HEK293 (cell line): ENCODE measurements at regions not wholly inside any gene's neighbourhood (a gene's known extent, or its start where the extent isn't known, plus 50 kb on each side); places are given as distances from the start of the nearest gene placed in this dataset.

Experiments
- CTCF ChIA-PET: fragments of 350-600 bp; formaldehyde crosslinking; extraction: SDS; loops from one replicate; lab custom pipeline; 2021; ENCODE audit warnings: antibody characterized with exemption; lab: Yijun Ruan, JAX
- POLR2A ChIA-PET: fragments of 300-600 bp; formaldehyde crosslinking; extraction: SDS; loops from one replicate; lab custom pipeline; 2020; ENCODE audit warnings: antibody characterized with exemption, inconsistent platforms; lab: Yijun Ruan, JAX
- H3K27ac ChIP-seq: fragments of 200-500 bp; sonication (Bioruptor generic); 2 replicates; pipeline ENCODE4 v1.5.1; 2014; ENCODE audit warnings: low read depth, low read length, control low read depth, inconsistent platforms; ENCODE audit errors: extremely low read depth
- H3K36me3 ChIP-seq, 2 experiments: fragments of 200-500 bp in 1 of 2; sonication (Bioruptor generic) in 1 of 2; 1 replicate in 1 of 2; 2 replicates in 1 of 2; pipeline ENCODE4 v1.5.1; 2014 to 2017; ENCODE audit warnings: inconsistent platforms in 2 of 2, low read length in 2 of 2; ENCODE audit not compliant: control insufficient read depth in 2 of 2, insufficient read depth in 1 of 2
- H3K4me1 ChIP-seq: fragments of 200-500 bp; sonication (Bioruptor generic); 2 replicates; pipeline ENCODE4 v1.5.1; 2014; ENCODE audit warnings: mild to moderate bottlenecking, low read length, inconsistent platforms; ENCODE audit not compliant: control insufficient read depth, insufficient read depth
- H3K4me3 ChIP-seq: 2 replicates; pipeline ENCODE4 v1.5.1; 2011; ENCODE audit warnings: low read depth, mild to moderate bottlenecking, control low read depth, low read length, moderate library complexity
- H3K9me3 ChIP-seq: fragments of 200-500 bp; sonication (Bioruptor generic); 2 replicates; pipeline ENCODE4 v1.5.1; 2014; ENCODE audit warnings: low read depth, low read length, inconsistent platforms; ENCODE audit not compliant: control insufficient read depth, insufficient read depth
- GLIS2 ChIP-seq: fragments of 450-650 bp; formaldehyde crosslinking; IDR thresholded peaks from 2 replicates; pipeline ENCODE4 v1.5.1; 2016; ENCODE audit warnings: missing biosample characterization, missing genetic modification characterization
- IKZF3 ChIP-seq: fragments of 450-650 bp; IDR thresholded peaks from 2 replicates; pipeline ENCODE4 v1.5.0; 2018; ENCODE audit warnings: missing biosample characterization, mild to moderate bottlenecking, missing genetic modification characterization, moderate library complexity
- KLF9 ChIP-seq: fragments of 450-650 bp; formaldehyde crosslinking; IDR thresholded peaks from 2 replicates; pipeline ENCODE4 v1.5.1; 2016; ENCODE audit warnings: missing biosample characterization, missing genetic modification characterization, low read depth
- PATZ1 ChIP-seq: fragments of 450-650 bp; formaldehyde crosslinking; IDR thresholded peaks from 2 replicates; pipeline ENCODE4 v1.5.1; 2016; ENCODE audit warnings: missing biosample characterization, missing genetic modification characterization
- SP7 ChIP-seq: fragments of 450-650 bp; formaldehyde crosslinking; IDR thresholded peaks from 2 replicates; pipeline ENCODE4 v1.5.1; 2016; ENCODE audit warnings: missing biosample characterization, missing genetic modification characterization
- ZBTB10 ChIP-seq: fragments of 450-650 bp; formaldehyde crosslinking; IDR thresholded peaks from 2 replicates; pipeline ENCODE4 v1.5.1; 2016; ENCODE audit warnings: missing biosample characterization, missing genetic modification characterization
- ZBTB48 ChIP-seq: fragments of 450-650 bp; formaldehyde crosslinking; IDR thresholded peaks from 2 replicates; pipeline ENCODE4 v1.5.1; 2016; ENCODE audit warnings: missing biosample characterization, missing genetic modification characterization
- ZNF121 ChIP-seq: fragments of 450-650 bp; formaldehyde crosslinking; IDR thresholded peaks from 2 replicates; pipeline ENCODE4 v1.5.1; 2016; ENCODE audit warnings: missing biosample characterization, missing genetic modification characterization
- ZNF148 ChIP-seq: fragments of 450-650 bp; formaldehyde crosslinking; IDR thresholded peaks from 2 replicates; pipeline ENCODE4 v1.5.0; 2017; ENCODE audit warnings: missing biosample characterization, missing genetic modification characterization, borderline replicate concordance
- ZNF214 ChIP-seq: fragments of 450-650 bp; formaldehyde crosslinking; IDR thresholded peaks from 2 replicates; pipeline ENCODE4 v1.5.1; 2017; ENCODE audit warnings: missing biosample characterization, mild to moderate bottlenecking, missing genetic modification characterization, borderline replicate concordance
- ZNF560 ChIP-seq: fragments of 450-650 bp; formaldehyde crosslinking; IDR thresholded peaks from 2 replicates; pipeline ENCODE4 v1.5.1; 2017; ENCODE audit warnings: missing biosample characterization, missing genetic modification characterization, borderline replicate concordance
- ZNF585B ChIP-seq: fragments of 450-650 bp; formaldehyde crosslinking; IDR thresholded peaks from 2 replicates; pipeline ENCODE4 v1.5.1; 2016; ENCODE audit warnings: missing biosample characterization, missing genetic modification characterization
- ZNF658 ChIP-seq: fragments of 450-650 bp; formaldehyde crosslinking; IDR thresholded peaks from 2 replicates; pipeline ENCODE4; 2016; ENCODE audit warnings: missing biosample characterization, missing genetic modification characterization
- ZNF776 ChIP-seq: fragments of 450-650 bp; formaldehyde crosslinking; IDR thresholded peaks from 2 replicates; pipeline ENCODE4 v1.5.0; 2017; ENCODE audit warnings: missing biosample characterization, missing genetic modification characterization, borderline replicate concordance

DNA sequence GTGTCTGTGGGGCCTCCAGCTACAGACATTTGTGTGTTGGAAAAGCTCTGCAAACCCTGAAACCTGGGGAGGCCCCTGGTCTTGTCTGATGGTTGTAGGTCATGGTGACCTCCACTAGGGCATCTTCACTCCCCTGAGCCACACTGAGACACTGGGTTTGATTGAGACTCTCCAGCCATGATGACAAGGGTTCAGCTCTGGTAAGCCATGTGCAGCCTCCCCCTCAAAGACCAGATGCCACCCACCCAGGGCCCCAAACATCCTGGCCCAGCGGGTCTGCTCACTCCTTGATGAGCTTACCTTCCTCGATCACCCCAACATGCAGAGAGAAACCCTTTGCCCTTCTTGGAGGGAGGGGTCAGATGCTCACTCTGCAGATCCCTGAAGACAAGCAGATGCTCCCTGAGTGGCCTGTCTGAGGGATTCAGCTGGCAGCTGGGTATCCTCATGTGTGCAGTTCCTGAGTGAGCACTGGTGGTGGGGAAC lies 101.6 kb downstream of the METRNL start:
- POLR2A ChIA-PET, result interaction anchor here (0.6 kb wide), 1 partner anchor 401 kb away, joined by 3 read pairs; no protein-coding TSS in a partner anchor
- no peak overlapping the region for H3K4me3 ChIP-seq
- H3K4me1 ChIP-seq, result no peaks in the 10 kb centered on the region
- TF ChIP-seq ZBTB48 (tag by site-specific recombination) (peak; percentile 48; the same call in 1 of the 2 replicates), ZNF148 (tag by site-specific recombination) (no peak)
- H3K9me3 ChIP-seq, result no peaks in the 10 kb centered on the region
- H3K27ac ChIP-seq, result no peak overlapping the region
- CTCF ChIA-PET, result interaction anchor here (0.6 kb wide), 1 partner anchor 274 kb away, joined by 3 read pairs; no protein-coding TSS in a partner anchor
- no peaks in the 10 kb centered on the region for H3K36me3 ChIP-seq

DNA sequence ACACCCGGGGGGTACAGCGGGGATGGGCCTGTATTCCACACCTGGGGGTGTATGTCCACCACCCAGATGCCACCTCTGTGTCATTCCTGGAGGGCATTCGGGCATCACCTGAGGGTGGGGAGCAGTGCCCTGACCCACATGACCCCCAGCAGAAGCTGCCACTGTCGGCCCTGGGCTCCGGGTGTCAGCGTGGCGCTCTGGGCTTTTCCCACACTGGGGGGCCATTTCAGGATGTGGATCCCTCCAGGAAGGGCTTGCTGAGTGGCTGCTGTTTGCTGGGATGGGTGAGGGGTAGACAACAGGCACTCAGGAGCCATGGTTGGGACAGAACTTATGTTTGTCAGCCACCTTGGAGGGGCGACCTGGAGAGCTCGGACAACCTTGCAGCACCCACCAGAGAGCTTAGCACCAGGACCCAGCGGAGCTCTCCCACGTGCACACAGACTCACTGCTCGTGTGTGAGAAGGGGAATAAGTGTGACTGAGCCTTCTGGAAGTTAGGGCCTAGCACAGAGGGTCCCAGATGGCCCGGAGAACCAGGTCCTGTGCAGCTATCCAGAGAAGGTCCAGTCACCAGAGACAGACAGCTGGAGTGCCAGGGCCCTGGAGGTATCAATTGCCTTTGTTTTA lies 102.7 kb downstream of the METRNL start:
- H3K36me3 ChIP-seq, result no peaks in the 10 kb centered on the region
- POLR2A ChIA-PET, result no interaction called here
- CTCF ChIA-PET, result no interaction called here
- H3K27ac ChIP-seq, result no peak overlapping the region
- H3K9me3 ChIP-seq, result no peaks in the 10 kb centered on the region
- TF ChIP-seq ZNF585B (tag by site-specific recombination) (no peak), PATZ1 (tag by site-specific recombination) (0 out of 2 replicates have a peak, but pooled peaks have one; percentile 16), ZBTB10 (tag by site-specific recombination) (no peak), ZNF121 (tag by site-specific recombination) (no peak), GLIS2 (tag by site-specific recombination) (peak; percentile 45; the same call in 1 of the 2 replicates), ZNF560 (no peak), IKZF3 (tag by site-specific recombination) (no peak)
- TF ChIP-seq, all 188 proteins: peak for 2
- no peak overlapping the region for H3K4me3 ChIP-seq
- no peaks in the 10 kb centered on the region for H3K4me1 ChIP-seq

- Histone ChIP-seq H3K9me3 (no peaks in the 10 kb centered on the region), H3K4me1 (no peaks in the 10 kb centered on the region), H3K27ac (no peak overlapping the region), H3K4me3 (no peak overlapping the region), H3K36me3 (no peaks in the 10 kb centered on the region)
- ChIA-PET CTCF (no interaction called here), POLR2A (no interaction called here)
- TF ChIP-seq ZNF560, result no peak
- no peak for TF ChIP-seq SP7 (tag by site-specific recombination)
- TF ChIP-seq ZNF776 (tag by site-specific recombination), result no peak
- TF ChIP-seq ZNF214 (tag by site-specific recombination), result no peak
- TF ChIP-seq KLF9, result no peak
- no peak for TF ChIP-seq ZNF658
Observed at GRCh38 chr17:83182620-83183101, 103.3 kb downstream of the METRNL start.
